Omental fat pad (tissue), 3 donors: ENCODE measurements at regions not wholly inside any gene's neighbourhood (a gene's known extent, or its start where the extent isn't known, plus 50 kb on each side); places are given as distances from the start of the nearest gene placed in this dataset.

ENCODE experiments used
- ATAC-seq: fragments of 150-250 bp; one replicate; pipeline ENCODE4 v1.9.1; 2016; ENCODE audit warnings: mild to moderate bottlenecking, moderate library complexity; ENCODE audit not compliant: low FRiP score
- DNase-seq: peaks from one replicate; pipeline ENCODE4 v3.0.0-alpha.2; 2019; ENCODE audit warnings: low spot score
- TF ChIP-seq, protein P1 (sequence below), 3 donors: fragments of 450-650 bp; IDR thresholded peaks; one replicate each; pipeline ENCODE4 v1.5.1; 2016 to 2017; ENCODE audit warnings: antibody characterized with exemption in 3 of 3, mild to moderate bottlenecking in 3 of 3, moderate library complexity in 2 of 3

DNA sequence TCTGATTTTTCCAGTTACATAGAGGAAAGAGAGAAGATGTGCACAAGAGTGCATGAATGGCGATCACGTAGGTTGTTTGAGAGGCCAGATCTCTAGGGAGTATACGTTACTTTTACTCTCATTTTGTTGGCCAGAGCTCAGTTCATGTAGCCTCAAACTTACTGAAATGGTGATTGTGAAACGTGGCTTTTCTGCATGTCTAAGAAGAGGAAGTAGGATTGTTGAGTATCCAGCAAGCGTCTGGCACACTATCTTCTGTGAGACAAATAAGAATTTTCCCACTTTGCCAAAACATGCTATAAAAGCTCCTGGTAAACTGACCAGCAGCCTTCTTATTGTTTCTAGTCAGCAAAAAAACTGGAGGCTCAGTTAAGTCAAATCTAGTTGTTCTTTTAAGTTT, 264.5 kb upstream of the EMCN start:
- TF ChIP-seq, protein P1, sequence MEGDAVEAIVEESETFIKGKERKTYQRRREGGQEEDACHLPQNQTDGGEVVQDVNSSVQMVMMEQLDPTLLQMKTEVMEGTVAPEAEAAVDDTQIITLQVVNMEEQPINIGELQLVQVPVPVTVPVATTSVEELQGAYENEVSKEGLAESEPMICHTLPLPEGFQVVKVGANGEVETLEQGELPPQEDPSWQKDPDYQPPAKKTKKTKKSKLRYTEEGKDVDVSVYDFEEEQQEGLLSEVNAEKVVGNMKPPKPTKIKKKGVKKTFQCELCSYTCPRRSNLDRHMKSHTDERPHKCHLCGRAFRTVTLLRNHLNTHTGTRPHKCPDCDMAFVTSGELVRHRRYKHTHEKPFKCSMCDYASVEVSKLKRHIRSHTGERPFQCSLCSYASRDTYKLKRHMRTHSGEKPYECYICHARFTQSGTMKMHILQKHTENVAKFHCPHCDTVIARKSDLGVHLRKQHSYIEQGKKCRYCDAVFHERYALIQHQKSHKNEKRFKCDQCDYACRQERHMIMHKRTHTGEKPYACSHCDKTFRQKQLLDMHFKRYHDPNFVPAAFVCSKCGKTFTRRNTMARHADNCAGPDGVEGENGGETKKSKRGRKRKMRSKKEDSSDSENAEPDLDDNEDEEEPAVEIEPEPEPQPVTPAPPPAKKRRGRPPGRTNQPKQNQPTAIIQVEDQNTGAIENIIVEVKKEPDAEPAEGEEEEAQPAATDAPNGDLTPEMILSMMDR (IDR thresholded peaks at IDR 0.05), result no peak
- no peak for ATAC-seq
- no peak for DNase-seq

DNA sequence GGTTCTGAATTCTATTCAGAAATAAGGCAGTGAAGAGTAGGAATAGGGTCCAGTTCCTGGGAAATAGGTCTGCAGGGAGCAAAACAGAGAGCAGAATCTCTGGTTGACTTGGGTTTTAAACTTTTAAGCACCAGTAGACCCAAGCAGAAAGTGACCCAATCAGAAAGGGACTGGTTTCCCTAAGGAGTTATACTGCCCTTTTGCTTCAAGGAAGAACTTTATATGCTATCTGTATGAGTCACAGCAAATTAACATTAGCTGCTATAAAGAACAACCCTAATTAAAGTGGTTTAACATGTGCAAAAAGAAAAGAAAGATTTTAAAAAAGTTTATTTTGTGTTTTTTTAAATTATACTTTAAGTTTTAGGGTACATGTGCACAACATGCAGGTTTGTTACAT, 263.6 kb upstream of the EMCN start:
- TF ChIP-seq, protein P1 (IDR thresholded peaks at IDR 0.05), result no peak
- DNase-seq (no peak), ATAC-seq (no peak)

DNA sequence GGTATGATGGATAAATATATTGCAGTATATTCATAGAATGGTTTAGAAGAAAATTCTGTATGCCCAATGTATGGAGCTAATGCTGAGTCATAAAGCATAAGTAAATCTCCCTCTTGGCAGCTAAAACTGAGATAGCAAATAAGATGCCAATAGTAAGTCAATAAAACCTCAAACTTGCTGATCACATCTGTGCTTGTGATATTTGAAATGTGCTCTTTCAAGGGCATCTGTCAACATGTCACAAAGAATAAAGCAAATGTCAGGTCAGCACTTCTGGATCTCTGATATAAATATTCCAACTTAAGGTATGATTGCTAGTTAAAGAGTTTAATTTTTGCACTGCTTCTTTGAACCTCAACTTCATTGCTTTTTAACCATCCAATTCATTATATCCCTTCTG, 262.3 kb upstream of the EMCN start:
- TF ChIP-seq, protein P1 (IDR thresholded peaks at IDR 0.05), result no peak
- ATAC-seq (no peak), DNase-seq (no peak)

DNA sequence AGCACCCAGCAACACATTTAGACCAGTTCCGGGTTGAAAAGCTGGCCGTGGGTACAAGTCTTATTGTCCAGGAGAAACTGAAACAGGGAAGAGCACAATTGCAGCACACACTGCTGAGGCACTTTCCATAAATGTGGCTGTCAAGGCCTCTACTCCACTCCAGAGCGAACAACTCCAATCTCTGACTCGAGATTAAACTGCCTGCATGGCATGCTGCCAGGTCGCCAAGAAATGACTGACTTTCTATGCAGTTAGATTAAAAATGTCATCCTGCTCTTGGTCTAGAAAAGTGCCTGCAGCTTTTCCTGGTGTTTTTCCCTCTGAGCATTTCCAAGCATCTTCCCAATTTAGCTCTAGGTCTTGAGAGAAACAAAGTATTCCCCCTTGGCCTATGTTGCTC, 260.6 kb upstream of the EMCN start:
- DNase-seq (no peak), ATAC-seq (no peak)
- TF ChIP-seq, protein P1 (IDR thresholded peaks at IDR 0.05), result no peak

DNA sequence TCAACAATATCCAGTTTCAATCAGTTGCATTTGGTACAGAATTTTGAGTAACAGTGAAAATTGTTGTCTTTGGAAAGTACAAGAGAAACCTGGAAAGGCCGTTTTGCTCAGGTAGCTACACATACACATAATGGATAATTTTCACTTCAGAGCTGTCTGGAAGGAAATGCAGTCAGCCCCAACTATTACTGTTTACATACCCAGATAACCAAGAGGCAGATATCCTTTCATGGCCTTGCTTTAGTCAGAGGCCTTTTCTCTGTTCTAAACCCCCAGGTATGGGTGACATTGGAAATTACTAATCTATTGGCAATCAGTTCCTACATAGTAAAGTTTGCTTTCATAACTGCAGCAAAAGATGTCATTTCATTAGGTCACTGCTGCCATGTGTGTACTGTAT, 244.9 kb upstream of the EMCN start:
- TF ChIP-seq, protein P1 (IDR thresholded peaks at IDR 0.05), result no peak
- DNase-seq (no peak), ATAC-seq (no peak)

DNA sequence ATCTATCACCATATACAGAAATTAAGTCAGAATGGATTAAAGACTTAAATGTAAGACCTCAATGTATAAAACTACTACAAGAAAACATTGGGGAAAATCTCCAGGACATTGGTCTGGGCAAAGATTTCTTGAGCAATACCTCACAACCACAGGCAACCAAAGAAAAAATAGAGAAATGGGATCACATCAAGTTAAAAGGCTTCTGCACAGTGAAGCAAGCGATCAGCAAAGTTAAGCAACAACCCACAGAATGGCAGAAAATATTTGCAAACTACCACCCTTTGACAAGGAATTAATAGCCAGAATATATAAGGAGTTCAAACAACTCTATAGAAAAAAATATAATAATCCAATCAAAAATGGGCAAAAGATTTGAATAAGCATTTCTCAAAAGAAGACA, 236.9 kb upstream of the EMCN start:
- TF ChIP-seq, protein P1 (IDR thresholded peaks at IDR 0.05), result no peak
- DNase-seq, result no peak
- ATAC-seq, result no peak

DNA sequence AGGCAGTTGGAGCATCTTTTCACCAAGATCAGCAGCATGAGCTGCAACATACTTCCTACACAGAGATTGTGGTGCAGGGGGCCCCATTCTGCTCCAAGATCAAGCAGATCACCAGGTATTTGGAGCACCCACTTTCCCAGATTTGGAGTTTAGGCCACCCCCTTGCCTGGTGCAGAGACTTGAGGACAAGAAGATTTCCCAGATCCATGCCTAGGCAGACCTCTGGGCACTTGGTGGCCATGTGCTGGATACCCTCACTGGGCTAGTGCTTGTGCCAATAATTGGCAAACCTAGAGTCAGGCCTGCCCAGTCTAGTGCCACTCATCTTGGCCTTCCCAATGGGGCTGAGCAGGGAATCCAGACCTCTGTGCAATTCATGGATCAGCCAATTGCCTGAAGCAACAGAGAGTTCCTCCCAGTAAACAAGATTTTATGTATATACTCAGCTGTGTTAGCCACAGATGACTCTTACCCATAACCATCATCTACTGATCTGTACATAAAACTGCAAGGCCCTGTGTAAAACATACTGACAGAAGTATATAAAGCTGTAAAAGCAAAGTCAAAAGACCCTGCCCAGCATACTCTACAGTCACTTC, 228.4 kb upstream of the EMCN start:
- DNase-seq, result no peak
- TF ChIP-seq, protein P1 (IDR thresholded peaks at IDR 0.05), result no peak
- ATAC-seq, result no peak
